HG02885 (cell line): ENCODE measurements at regions not wholly inside any gene's neighbourhood (a gene's known extent, or its start where the extent isn't known, plus 50 kb on each side); places are given as distances from the start of the nearest gene placed in this dataset.

Experiments used
- ATAC-seq: cut with Tn5 transposase; IDR thresholded peaks from one replicate; pipeline ENCODE4 v1.9.1; 2021; ENCODE audit warnings: mild to moderate bottlenecking; ENCODE audit not compliant: unreplicated experiment, poor library complexity

DNA sequence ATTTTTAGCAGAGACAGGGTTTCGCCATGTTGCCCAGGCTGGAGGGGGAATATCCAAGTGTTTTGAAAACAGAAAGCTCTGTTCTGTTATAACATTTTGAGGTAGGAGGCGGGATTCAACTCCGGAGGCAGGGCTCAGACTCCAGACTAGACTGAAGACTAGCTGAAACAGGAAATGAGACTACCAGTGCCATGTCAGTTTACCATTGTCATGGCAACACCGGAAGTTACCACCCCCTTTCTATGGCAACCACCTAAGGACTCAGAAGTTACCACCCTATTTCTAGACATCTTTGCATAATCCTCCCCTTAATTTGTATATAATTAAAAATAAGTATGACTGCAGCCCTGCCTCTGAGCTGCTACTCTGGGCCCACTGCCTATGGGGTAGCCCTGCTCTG, 1069.1 kb upstream of the AUTS2 start:
- ATAC-seq: no peak

DNA sequence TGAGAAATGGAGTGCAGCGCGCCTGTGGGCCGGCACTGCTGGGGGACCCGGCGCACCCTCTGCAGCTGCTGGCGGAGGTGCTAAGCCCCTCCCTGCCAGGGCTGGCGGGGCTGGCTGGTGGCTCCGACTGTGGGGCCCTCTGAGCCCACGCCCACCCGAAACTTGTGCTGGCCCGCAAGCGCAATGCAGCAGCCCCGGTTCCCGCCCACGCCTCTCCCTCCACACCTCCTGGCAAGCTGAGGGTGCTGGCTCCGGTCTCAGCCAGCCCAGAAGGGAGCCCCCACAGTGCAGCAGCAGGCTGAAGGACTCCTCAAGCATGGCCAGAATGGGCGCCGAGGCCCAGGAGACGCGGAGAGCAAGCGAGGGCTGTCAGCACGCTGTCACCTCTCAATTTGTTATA, 1063.0 kb upstream of the AUTS2 start:
- ATAC-seq: no peak

DNA sequence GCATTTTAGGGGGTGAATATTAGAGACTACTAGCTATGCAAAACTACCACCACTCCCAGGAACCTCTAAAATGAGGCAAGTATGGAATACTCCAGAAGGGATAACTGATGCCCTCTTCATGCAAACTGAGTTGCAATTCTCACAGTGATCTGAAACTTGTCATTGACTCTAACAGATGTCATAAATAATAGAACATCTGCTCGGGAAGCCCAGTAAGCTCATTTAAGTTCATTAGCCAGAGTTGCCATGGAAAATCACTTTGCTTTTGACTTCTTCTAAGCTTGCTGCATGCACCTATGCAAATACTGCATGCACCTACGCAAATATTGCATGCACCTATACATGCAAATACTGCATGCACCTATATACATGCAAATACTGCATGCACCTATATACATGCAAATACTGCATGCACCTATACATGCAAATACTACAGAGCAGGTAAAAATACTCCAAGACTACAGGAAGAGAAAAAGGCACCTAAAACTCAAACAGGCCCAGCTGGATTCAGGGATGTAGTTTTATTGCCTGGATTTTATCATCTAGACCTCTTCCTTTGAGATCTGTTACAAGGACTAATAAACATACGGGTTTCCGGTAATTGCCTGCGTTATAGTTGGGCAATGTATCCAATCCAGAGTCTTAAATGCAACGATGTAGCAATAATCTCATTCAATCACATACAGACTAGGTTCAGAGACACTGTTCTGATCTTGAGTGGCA, 1061.1 kb upstream of the AUTS2 start:
- no peak for ATAC-seq

DNA sequence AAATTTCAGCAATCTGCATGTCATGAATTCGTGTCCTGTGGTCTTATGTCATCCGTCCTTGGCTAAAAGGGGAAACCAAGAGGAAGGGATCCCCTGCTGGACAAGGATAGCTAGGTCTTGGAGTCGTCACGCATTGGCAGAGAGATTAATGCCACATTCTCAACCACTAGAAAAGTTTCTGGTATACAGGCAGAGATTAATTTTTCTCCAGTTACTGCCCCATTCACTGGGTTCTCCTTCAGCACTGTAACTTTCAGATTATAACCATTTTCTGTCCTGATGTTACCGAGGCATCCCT, 1060.6 kb upstream of the AUTS2 start:
- no peak for ATAC-seq

DNA sequence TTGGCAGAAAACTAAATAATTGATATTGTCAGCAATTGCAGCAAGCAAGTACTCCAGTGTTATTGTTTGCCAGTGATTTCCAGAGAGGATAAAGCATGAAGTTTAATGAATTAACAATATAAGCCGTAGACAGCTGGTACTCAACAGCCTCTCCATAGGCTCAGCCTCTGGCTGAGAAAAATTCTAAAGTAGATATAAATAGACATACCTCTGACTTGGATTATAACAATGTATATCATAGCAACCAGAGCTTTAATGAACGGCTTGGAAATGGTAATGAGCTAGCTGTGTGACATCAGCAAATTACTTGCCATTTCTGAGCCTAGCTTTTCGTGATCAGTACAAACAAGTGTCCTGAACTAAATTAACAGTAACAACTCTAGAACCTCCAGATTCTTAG, 1055.4 kb upstream of the AUTS2 start:
- no peak for ATAC-seq

DNA sequence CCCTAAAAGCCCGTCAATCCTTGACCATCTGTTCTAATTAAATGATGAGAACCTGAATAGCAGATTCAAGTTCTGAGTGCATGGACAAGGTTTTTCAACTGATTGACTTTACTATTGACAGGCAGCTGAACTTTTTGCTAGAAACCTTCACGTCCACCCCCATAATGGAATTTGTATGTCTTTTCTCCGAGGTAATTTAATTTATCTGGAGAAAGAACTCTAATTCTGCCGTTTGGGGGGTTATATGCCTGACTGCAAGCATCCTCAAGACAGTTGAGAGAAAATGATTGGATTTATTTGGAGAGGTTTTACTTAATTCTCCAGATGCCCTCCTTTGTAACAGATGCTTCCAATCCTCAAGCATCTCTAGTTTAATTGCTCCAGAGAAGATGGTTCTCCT, 1053.4 kb upstream of the AUTS2 start:
- no peak for ATAC-seq

DNA sequence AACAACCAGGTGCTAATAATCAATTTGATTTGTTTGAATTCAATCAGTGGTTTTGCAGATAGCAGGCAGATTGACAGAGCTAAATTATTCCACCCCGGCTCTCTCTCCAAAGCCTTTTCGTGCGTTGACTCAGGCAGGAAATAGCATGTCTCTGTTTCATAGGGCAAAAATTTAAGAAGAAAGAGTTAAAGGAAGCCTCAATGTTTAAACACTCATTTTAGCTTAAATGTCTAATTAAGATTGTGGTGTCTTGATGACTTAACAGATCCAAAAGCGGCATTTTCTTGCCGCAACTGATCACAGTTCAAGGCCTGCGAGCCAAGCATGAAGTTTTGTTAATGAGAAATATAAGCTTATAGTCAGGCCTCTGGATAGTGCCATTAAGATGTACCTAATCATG, 1051.1 kb upstream of the AUTS2 start:
- ATAC-seq: no peak

DNA sequence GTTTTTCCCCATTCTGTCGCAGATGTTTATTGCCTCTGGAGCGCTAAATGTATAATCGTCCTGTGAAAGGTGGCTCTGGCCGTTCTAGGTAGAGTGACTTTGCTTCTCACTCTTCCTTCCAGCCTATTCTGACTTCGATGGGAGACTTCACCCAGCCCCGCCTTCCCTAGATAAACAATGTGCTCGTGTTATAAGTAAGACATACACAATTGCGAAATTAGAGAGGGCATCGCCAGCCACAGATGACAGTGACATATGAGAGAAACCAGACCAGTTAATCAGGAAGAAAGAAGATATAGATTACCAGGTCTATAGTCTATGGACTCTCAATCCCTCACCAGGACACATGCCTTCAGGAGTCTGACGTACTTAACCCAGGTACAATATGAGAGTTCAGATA, 1050.5 kb upstream of the AUTS2 start:
- no peak for ATAC-seq

DNA sequence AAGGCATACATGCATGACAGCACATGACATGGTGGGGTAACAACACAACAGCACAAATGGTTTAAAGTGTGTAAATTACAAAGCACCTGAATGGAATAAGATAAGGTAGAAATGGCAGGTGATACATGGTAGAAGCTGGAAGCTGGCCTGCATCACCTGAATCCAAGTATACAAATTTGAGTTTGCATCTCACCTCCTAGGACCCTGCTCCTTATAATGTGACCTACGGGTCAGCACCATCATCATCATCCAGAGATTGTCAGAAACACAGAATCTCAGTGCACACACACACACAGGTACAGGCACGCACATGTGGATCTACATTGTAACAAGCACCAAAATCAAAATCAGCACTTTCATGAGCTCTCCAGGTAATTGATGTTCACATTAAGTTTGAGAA, 1048.2 kb upstream of the AUTS2 start:
- no peak for ATAC-seq

DNA sequence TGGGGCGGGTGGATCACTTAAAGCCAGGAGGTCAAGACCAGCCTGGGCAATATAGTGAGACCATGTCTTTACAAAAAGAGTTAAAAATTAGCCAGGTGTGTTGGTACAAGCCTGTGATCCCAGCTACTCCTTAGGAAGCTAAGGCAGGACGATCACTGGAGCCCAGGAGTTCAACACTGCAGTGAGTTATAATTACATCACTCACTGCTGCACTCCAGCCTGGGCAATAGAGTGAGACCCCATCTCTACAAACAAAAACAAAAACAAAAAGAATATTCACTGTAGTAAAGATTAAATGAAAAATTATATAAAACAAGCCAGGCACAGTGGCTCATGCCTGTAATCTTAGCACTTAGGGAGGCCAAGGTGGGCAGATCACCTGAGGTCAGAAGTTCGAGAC, 1047.6 kb upstream of the AUTS2 start:
- no peak for ATAC-seq

DNA sequence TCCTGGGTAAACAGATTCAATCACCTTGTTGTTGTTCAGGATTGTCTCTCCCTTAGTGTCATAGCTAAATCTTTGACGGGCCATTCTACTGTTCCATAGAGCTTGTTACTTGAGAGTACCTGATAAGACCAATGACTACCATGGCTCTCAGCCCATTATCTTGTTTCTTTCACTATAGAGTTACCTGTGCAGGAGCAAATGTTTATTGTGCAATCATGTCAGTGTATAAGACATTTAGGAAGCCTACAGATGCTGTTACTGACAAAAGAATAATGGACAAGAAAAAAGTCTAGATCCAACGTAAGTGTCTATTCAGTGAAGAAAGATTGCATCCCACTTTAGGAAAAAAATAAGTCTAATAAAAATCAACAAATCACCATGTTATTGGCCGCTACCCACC, 1041.7 kb upstream of the AUTS2 start:
- no peak for ATAC-seq

DNA sequence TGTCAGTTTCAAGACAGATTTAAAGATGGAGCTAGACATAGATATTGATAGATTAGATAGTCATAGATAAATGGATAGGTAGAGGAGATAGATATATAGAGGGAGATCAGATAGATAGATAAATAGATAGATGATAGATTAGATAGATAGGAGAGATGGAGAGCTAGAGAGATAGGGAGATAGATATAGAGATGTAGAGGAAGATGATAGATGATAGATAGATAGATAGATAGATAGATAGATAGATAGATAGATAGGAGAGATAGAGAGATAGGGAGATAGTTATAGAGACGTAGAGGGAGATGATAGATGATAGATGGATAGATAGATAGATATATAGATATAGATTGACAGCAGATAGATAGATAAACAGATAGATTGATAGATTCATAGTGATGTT, 1038.8 kb upstream of the AUTS2 start:
- no peak for ATAC-seq

DNA sequence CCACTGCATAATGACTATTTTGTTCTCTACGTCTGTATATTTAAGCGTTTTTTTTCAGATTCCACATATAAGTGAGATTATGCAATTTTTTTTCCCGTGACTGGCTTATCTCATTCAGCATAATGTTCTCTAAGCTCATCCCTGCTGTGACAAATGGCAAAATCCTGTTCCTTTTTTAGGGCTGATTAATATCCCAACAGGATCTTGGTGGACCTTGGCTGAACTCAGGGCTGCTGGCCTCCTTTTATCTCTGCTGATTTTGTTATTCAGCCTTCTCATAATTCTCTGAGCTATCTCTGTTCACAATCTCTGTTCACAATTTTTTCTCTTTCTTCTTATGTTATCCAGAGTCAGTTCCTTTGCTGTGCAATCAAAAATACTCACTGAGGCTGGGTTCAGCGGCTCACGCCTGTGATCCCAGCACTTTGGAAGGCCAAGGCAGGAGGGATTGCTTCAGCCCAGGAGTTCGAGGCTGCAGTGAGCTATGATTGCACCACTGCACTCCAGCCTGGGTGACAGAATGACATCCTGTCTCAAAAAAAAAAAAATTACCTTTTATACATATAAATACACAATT, 1035.9 kb upstream of the AUTS2 start:
- no peak for ATAC-seq

DNA sequence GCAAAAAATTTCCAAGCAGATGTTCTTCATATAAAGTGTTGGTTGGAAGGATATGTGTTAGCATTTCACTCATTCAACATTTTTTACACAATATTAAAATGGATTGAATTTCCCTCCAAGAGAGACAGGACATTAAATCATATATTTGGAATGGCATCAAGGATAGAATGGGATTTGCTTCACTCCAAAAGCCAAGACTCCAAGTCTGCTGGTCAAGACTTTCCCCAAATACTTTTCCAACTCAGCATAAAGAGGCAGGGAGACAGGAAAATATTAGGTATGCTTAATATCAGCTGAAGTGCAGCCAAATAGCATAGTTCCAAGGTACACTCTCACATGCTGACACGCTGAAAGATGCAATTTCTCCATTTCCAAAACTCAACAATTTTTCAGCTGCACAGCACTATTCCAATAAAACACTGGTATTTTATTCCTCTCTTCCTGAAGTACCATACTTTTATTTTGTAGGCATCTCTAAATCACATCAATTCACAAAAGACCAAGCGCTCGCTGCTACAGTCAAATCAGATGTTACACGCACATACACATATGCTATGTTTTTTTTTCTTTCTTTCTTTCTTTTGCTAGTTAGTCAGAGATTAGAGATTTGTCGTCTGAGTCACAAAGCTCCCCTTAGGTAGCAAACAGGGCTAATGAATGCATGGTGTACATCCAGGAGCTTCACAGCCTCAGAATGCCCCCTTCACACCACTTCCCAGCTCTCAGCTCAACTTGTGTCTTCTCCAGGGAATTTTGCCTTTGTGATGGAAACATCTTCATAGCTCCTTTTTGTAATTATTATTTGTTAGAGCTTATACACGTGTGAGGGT, 1033.8 kb upstream of the AUTS2 start:
- no peak for ATAC-seq

DNA sequence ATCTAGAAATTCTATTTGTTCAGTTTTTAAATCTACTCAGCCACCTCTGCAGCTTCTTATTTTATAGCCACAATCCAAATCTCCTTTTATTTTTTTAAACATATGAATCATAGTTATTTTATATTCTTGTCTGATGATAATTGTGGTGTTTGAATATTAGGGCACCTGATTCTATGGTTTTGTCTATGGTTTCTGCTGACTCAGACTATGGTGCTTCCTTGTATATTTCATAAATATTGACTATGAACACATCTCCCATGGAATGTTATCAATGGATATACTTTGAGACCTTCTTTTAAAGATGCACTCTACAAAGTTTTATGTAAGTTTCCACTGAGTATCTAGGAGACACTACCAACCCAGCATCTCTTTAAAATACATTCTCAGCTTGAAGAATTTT, 1027.0 kb upstream of the AUTS2 start:
- ATAC-seq: no peak

DNA sequence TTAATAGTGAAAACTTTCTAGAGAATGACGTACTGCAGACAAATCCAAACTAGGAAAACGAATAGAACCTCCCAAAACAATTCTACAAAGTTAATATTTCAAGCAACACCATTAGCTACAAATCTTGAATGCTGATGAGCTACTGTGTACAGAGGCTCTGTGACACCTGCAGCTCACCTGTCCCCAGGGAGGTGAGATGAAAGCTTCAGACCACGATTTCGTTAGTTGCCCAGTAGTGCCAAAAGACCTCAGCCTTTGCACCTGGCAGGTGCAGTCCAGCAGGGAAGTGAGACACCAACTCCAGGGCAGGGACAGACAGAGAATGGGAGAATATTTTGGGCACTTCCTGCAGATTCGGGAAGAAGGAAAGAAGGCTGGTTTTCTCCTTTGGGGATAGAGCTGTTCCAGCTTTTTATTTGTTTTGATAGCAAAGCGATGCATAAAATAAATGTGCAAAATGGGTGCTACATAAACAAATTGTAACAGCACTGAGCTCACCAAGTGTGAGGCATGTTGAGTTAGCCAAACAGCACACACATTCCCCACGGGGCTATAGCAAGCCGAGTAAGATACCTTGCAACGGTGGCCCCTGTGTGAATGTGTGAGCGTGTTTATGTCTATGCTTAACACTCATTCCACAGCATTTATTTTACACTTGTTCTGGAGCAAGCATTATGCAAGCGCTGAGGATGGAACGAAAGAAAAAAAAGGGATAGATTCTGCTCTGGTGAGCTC, 1024.8 kb upstream of the AUTS2 start:
- no peak for ATAC-seq

DNA sequence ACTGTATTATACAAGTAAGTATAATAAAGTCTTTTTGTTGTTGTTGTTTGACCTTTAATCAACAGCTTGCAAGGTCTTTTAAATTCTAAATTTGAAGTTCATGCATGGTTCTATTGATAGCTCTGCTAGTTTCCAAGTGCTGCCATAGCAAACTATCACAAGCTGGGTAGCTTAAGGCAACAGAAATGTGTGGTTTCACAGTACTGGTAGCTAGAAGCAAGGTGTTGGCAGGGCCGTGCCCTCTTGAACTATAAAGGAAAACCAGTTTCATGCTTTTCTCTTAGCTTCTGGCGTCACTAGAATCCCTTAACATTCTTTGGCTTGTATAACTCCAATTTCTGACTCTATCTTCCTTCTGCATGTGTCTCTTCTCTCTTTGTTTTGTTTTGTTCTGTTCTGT, 1021.9 kb upstream of the AUTS2 start:
- ATAC-seq: no peak

DNA sequence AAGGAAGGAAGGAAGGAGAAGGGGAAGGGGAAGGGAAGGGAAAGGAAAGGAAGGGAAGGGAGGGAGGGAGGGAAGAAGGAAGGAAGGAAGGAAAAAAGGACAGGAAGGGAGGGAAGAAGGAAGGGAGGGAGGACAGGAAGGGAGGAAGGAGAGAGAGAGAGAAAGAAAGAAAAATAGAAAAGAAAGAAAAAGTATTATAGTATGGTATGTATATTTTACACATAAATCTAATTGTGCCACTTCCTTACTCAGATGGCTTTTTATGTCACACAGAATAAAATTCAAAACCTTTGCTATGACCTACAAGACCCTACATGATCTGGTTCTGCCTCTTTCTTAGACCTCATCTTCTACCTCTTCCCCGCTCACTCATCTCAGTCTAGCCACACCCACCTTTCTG, 1016.9 kb upstream of the AUTS2 start:
- no peak for ATAC-seq

DNA sequence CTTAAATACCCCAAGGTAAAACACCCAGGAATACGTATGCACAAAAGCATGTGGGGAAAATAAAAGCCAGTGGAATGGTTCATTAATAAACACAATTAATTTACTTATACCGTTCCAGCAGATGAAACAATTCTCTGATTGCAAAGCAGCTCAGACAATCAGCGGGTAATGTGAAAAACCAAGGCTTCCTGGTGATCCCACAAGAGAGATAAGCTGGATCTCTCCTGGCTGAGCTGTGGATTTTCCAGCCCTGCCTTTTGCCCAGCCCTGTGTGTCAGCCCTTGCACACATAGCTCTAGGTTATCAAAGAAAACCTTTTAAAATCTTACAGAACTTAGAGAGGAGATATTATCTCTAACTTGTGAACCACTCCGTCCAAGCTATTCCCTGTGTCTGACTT, 1010.7 kb upstream of the AUTS2 start:
- no peak for ATAC-seq

DNA sequence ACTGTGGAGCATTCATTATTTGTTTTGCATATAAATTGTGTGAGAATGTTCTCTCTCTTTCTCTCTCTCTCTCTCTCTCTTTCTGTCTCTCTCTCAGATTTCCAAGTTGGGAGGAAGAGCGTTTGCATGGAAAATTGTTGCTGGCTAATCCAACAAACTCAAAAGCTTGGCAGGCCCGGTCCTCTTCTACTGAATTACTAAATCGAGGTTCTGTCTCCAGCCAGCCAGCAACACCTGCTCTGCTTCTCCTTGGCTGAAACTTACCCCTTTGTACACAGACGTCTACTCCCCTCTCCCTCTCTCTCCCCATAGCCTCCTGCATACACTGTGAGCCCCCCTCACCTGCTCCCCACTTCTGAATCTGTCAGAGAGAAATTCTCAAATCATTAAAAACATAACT, 996.4 kb upstream of the AUTS2 start:
- ATAC-seq: no peak

DNA sequence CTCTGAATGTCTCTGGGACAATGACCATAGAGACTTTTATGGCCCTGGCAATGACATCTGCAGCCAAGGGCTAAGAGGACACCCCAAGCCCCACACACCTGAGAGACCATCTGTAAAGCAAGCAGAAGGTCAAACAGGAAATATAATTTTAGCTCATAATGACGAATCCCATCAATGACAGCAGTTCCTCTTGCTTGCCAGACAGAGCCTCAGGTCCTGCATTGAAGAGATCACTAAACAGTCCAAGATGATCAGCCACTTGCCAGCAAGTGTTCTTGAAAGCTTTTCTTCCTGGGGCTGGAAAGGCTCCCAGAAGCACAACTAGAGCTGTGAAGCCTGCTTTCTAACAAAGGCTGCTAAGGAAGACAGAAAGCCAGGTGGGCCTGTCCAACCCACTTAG, 993.7 kb upstream of the AUTS2 start:
- no peak for ATAC-seq
